SU-DHL-6 (cell line): ENCODE measurements at regions not wholly inside any gene's neighbourhood (a gene's known extent, or its start where the extent isn't known, plus 50 kb on each side); places are given as distances from the start of the nearest gene placed in this dataset.

Source experiments
- CTCF ChIP-seq: fragments of 200-600 bp; sonication (generic); IDR thresholded peaks from one replicate; pipeline ENCODE4 v1.5.1; 2017; ENCODE audit warnings: antibody characterized with exemption, mild to moderate bottlenecking, low read length, moderate library complexity; ENCODE audit not compliant: insufficient read depth, poor library complexity, severe bottlenecking
- EZH2phosphoT487 ChIP-seq: fragments of 200-600 bp; sonication (generic), shearing (Covaris generic); conservative IDR thresholded peaks from 2 replicates; pipeline ENCODE4 v1.6.1; 2018; ENCODE audit warnings: mild to moderate bottlenecking, antibody characterized with exemption, low read length, moderate library complexity, mixed read lengths

GRCh38 chr4:121255986-121256750 lies 92.0 kb upstream of the TNIP3 start:
- TF ChIP-seq CTCF (no peak), EZH2phosphoT487 (no peak)
